ENCODE measurements at regions not wholly inside any gene's neighbourhood (a gene's known extent, or its start where the extent isn't known, plus 50 kb on each side); places are given as distances from the start of the nearest gene placed in this dataset.

DNA sequence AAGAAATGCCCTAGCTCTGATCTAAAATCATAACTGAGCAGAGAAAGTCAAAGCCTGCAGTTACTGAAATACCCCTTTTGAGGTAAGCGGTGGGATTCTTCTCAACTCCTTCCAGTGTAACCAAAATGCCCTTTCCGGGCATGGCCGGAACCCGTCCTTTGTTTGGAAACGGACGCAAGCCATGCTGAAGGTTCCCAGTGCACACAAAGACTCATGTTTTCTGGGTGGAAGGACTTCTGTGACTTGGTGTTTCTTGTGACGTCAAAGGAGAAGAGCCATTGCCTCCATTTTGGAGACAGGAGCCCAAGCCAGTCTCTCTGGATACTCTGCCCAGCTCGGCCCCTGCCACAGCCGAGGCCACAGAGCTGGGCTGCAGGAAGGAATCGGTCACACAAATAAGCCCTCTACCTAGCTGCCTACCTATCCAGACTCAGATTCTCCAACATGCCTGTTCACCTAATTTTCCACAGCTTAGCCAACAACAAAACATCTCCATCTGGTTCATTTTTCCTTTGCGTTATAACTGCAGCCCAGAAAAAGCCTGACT is 182.8 kb downstream of the TBXT start:
- no peaks in the 10 kb centered on the region for H3K9me3 ChIP-seq
- H3K27me3 ChIP-seq = peaks cover 0 to 7% of the 10 kb centered on the region in 2 donors
- H3K4me3 ChIP-seq = no peak overlapping the region
- DNase-seq (ENCODE audit: low spot score) = no peak
- H3K36me3 ChIP-seq = no peaks in the 10 kb centered on the region
- H3K4me1 ChIP-seq = peaks cover 0 to 29% of the 10 kb centered on the region in 2 donors
- no peak overlapping the region for H3K27ac ChIP-seq
- TF ChIP-seq, protein P1, sequence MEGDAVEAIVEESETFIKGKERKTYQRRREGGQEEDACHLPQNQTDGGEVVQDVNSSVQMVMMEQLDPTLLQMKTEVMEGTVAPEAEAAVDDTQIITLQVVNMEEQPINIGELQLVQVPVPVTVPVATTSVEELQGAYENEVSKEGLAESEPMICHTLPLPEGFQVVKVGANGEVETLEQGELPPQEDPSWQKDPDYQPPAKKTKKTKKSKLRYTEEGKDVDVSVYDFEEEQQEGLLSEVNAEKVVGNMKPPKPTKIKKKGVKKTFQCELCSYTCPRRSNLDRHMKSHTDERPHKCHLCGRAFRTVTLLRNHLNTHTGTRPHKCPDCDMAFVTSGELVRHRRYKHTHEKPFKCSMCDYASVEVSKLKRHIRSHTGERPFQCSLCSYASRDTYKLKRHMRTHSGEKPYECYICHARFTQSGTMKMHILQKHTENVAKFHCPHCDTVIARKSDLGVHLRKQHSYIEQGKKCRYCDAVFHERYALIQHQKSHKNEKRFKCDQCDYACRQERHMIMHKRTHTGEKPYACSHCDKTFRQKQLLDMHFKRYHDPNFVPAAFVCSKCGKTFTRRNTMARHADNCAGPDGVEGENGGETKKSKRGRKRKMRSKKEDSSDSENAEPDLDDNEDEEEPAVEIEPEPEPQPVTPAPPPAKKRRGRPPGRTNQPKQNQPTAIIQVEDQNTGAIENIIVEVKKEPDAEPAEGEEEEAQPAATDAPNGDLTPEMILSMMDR (IDR thresholded peaks at IDR 0.05) = no peak

DNA sequence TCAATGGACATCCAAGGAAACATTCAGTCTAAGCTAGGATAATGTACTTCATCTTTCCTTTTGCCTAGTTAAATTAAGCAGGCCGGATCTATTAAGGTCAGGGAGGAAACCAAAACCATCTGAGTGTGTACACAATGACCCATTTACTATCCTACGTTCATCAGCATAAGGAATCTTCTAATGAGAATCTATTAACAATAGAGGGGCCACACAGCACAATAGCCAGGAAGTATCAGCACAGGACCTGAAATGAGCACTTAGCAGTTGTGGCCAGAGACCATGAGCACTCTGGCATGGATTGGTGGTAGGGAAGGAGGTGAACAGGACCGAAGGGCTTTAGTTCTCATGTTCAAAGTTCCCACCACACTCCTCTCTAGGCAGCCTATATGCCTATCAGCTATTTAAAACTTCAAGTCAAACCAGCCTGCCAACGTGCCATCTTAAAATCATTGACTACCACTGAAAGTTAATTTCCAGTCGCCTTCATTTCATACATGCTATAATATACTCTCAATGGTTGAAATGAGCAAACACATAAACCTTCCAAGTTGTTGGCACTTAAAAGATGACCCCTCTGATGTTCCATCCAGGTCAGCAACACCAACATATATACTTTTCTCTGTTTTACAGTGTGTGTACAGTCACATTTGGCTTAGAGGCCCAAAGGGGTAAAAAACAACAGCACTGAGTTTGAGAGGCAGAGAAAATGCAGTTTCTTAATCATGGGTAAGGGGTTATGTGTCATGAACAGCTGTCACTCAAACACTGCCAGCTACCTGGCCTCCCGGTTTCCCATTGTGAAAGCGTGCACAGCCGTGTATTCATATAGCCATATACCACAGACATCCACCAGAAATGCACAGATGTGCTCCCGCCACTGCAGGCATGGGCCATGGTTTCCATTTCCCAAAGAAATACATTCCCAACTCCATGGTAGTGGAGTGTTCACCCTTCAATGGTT is 184.3 kb downstream of the TBXT start:
- H3K36me3 ChIP-seq = no peaks in the 10 kb centered on the region
- no peak overlapping the region for H3K27ac ChIP-seq
- TF ChIP-seq, protein P1 (IDR thresholded peaks at IDR 0.05) = no peak
- H3K4me3 ChIP-seq = no peak overlapping the region
- peaks cover 0 to 20% of the 10 kb centered on the region in 2 donors for H3K4me1 ChIP-seq
- DNase-seq (ENCODE audit: low spot score) = no peak
- H3K27me3 ChIP-seq = no peaks in the 10 kb centered on the region
- no peaks in the 10 kb centered on the region for H3K9me3 ChIP-seq

DNA sequence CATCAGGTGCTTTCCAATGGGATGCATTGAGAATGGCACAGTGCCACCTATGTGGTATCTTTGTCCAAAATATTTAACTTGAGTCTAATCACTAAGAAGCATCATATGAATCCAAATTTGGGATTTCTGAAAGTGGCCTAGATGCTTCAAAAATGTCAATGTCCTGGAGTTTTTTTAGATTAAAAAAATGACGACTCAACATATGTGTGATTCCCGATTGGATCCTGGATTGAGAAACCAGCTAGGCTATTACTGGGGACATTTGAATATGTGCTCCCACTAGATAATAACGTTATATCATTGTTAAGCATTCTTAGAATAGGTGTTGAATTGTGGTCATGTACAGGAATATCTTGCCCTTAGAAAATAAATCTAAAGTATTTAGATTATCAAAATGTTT is 189.2 kb downstream of the TBXT start:
- H3K27me3 ChIP-seq = no peaks in the 10 kb centered on the region
- H3K4me1 ChIP-seq = no peaks in the 10 kb centered on the region
- H3K36me3 ChIP-seq = no peaks in the 10 kb centered on the region
- H3K4me3 ChIP-seq = no peak overlapping the region
- no peak overlapping the region for H3K27ac ChIP-seq
- peak; percentile 7 for DNase-seq (ENCODE audit: low spot score)
- TF ChIP-seq, protein P1 (IDR thresholded peaks at IDR 0.05) = no peak
- no peaks in the 10 kb centered on the region for H3K9me3 ChIP-seq

DNA sequence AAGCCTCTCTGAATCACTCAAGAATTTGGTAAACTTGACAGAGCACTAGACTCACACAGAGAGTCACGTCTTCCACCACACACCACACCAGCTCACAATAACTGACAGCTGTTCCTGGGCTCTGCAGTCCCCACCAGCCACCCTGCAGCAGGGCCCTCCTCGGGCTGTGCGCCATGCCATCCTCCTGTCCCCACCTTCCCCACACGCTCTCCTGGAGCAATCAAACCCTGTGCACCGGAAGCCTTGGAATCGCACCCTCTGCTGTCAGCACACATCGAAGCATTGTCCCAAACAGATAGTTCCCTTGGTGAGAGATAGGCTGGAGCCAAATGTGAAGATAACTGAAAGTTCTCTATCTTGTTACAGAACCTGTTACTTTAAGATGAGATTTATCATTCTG is 191.0 kb downstream of the TBXT start:
- no peaks in the 10 kb centered on the region for H3K27me3 ChIP-seq
- H3K27ac ChIP-seq = no peak overlapping the region
- no peaks in the 10 kb centered on the region for H3K9me3 ChIP-seq
- H3K4me3 ChIP-seq = no peak overlapping the region
- no peaks in the 10 kb centered on the region for H3K4me1 ChIP-seq
- peak; percentile 30 for DNase-seq (ENCODE audit: low spot score)
- TF ChIP-seq, protein P1 (IDR thresholded peaks at IDR 0.05) = no peak
- H3K36me3 ChIP-seq = no peaks in the 10 kb centered on the region

DNA sequence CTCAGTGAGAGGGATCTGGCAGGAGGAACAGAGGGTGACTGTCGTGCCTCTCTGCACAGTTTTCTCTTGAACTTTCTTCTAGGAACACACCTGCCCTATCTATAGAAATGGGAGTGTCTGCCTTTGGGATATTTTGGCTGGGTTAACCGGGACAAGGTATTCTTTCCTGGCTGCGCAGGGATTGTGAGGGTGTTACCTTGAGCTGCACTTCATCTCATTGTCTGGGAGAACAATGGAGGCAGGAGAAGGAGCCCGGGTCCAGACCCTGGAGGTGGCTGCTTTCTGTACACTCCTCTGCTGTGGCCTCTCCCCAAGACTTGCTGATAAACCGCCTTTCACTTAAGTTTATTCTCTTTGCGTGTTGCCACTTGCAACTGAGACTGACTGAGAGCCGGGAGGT is 192.8 kb downstream of the TBXT start:
- Histone ChIP-seq H3K9me3 (no peaks in the 10 kb centered on the region), H3K27ac (no peak overlapping the region), H3K4me3 (no peak overlapping the region), H3K27me3 (no peaks in the 10 kb centered on the region), H3K36me3 (no peaks in the 10 kb centered on the region), H3K4me1 (no peaks in the 10 kb centered on the region)
- DNase-seq (ENCODE audit: low spot score) = peak; percentile 28
- TF ChIP-seq, protein P1 (IDR thresholded peaks at IDR 0.05) = no peak
